ENCODE measurements at regions not wholly inside any gene's neighbourhood (a gene's known extent, or its start where the extent isn't known, plus 50 kb on each side); places are given as distances from the start of the nearest gene placed in this dataset.

DNA sequence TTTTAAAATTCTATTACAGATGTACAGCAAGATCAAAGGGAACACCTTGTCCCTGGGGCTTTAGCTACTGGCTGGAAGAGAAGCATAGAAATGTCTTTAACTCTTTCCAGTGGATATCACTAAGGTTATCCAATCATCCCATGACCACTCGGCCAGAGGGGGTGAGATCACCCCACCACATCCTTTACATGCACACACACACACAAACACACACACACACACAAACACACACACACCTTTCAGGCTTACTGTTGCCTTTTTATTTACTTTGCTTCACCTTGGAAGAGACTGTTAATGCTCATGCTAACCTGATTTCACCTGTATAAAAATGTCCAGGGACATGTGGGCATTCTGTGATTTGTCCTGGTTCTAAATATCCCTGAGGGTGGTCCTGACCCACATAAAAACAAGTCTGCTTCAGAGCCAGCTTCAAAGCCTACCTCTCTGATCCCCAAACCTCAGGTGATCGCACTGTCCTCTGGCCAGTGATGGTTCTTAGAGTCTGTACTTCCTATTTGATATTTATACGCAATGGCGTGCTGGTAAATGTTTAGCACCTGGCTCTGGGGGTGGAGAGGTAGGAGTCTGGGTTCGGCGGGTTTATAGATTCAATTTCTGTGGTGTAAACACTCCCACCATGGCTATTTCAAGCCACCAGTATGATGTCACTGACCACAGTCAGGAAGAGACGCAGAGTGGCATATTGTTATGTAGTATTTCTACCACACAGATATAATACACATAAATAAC, 166.1 kb upstream of the EEA1 start (continued):
- TF ChIP-seq, protein P1, sequence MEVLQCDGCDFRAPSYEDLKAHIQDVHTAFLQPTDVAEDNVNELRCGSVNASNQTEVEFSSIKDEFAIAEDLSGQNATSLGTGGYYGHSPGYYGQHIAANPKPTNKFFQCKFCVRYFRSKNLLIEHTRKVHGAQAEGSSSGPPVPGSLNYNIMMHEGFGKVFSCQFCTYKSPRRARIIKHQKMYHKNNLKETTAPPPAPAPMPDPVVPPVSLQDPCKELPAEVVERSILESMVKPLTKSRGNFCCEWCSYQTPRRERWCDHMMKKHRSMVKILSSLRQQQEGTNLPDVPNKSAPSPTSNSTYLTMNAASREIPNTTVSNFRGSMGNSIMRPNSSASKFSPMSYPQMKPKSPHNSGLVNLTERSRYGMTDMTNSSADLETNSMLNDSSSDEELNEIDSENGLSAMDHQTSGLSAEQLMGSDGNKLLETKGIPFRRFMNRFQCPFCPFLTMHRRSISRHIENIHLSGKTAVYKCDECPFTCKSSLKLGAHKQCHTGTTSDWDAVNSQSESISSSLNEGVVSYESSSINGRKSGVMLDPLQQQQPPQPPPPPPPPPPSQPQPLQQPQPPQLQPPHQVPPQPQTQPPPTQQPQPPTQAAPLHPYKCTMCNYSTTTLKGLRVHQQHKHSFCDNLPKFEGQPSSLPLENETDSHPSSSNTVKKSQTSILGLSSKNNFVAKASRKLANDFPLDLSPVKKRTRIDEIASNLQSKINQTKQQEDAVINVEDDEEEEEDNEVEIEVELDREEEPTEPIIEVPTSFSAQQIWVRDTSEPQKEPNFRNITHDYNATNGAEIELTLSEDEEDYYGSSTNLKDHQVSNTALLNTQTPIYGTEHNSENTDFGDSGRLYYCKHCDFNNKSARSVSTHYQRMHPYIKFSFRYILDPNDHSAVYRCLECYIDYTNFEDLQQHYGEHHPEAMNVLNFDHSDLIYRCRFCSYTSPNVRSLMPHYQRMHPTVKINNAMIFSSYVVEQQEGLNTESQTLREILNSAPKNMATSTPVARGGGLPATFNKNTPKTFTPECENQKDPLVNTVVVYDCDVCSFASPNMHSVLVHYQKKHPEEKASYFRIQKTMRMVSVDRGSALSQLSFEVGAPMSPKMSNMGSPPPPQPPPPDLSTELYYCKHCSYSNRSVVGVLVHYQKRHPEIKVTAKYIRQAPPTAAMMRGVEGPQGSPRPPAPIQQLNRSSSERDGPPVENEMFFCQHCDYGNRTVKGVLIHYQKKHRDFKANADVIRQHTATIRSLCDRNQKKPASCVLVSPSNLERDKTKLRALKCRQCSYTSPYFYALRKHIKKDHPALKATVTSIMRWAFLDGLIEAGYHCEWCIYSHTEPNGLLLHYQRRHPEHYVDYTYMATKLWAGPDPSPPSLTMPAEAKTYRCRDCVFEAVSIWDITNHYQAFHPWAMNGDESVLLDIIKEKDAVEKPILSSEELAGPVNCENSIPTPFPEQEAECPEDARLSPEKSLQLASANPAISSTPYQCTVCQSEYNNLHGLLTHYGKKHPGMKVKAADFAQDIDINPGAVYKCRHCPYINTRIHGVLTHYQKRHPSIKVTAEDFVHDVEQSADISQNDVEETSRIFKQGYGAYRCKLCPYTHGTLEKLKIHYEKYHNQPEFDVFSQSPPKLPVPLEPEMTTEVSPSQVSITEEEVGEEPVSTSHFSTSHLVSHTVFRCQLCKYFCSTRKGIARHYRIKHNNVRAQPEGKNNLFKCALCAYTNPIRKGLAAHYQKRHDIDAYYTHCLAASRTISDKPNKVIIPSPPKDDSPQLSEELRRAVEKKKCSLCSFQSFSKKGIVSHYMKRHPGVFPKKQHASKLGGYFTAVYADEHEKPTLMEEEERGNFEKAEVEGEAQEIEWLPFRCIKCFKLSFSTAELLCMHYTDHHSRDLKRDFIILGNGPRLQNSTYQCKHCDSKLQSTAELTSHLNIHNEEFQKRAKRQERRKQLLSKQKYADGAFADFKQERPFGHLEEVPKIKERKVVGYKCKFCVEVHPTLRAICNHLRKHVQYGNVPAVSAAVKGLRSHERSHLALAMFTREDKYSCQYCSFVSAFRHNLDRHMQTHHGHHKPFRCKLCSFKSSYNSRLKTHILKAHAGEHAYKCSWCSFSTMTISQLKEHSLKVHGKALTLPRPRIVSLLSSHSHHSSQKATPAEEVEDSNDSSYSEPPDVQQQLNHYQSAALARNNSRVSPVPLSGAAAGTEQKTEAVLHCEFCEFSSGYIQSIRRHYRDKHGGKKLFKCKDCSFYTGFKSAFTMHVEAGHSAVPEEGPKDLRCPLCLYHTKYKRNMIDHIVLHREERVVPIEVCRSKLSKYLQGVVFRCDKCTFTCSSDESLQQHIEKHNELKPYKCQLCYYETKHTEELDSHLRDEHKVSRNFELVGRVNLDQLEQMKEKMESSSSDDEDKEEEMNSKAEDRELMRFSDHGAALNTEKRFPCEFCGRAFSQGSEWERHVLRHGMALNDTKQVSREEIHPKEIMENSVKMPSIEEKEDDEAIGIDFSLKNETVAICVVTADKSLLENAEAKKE (CRISPR knock-in tag; IDR thresholded peaks at IDR 0.05): no peak
- TF ChIP-seq STAT1 (IDR thresholded peaks at IDR 0.05; ENCODE audit: unreplicated experiment) (no peak), CREB1 (CRISPR knock-in tag; IDR thresholded peaks at IDR 0.05; ENCODE audit: low read depth) (no peak), ZNF114 (CRISPR knock-in tag; IDR thresholded peaks at IDR 0.05) (no peak)

DNA sequence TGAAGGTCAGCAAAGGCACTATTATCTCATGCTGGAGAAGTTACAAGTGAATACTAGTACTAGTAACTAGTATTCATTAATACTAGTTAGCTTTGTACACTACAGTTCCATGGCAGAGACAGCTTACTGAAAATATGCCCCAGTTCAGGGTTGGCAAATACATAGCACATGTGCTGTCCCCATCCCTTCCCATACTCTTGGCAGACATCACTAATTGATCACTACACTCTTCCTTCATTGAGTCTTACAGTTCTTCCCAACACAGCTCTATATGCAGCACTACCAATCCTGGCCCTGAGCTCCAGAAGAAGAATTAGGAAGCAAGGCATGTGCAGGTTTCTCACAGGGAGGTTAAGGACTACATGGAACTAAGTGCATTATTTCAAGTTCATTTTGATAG, 168.3 kb upstream of the EEA1 start:
- Mint-ChIP-seq H3K36me3 (ENCODE audit: low read depth) (no peaks in the 10 kb centered on the region), H3K9me3 (no peaks in the 10 kb centered on the region), H3K4me1 (no peaks in the 10 kb centered on the region), H3K4me3 (no peak overlapping the region), H3K27ac (no peak overlapping the region), H3K27me3 (ENCODE audit: insufficient read depth, low read depth, poor library complexity) (no peaks in the 10 kb centered on the region)
- ATAC-seq (no peak), DNase-seq (ENCODE audit: low spot score) (no peak)
- Histone ChIP-seq H4K20me1 (replicated peaks; ENCODE audit: insufficient read depth) (no peaks in the 10 kb centered on the region), H3K4me1 (ENCODE audit: insufficient read depth) (no peaks in the 10 kb centered on the region), H3K79me2 (replicated peaks; ENCODE audit: insufficient read depth) (no peaks in the 10 kb centered on the region), H3K27ac (ENCODE audit: low read depth) (no peak overlapping the region), H3F3A (replicated peaks; ENCODE audit: low read depth) (no peaks in the 10 kb centered on the region), H2AFZ (peak overlapping the region; percentile 56; the same call in 1 of the 2 replicates), H3K9me2 (ENCODE audit: insufficient read depth) (peaks cover 10% of the 10 kb centered on the region), H3K4me2 (no peak overlapping the region), H3K27me3 (ENCODE audit: insufficient read depth) (no peaks in the 10 kb centered on the region), H3K36me3 (ENCODE audit: insufficient read depth) (no peaks in the 10 kb centered on the region), H3K4me3 (no peak overlapping the region)
- TF ChIP-seq, protein P2, sequence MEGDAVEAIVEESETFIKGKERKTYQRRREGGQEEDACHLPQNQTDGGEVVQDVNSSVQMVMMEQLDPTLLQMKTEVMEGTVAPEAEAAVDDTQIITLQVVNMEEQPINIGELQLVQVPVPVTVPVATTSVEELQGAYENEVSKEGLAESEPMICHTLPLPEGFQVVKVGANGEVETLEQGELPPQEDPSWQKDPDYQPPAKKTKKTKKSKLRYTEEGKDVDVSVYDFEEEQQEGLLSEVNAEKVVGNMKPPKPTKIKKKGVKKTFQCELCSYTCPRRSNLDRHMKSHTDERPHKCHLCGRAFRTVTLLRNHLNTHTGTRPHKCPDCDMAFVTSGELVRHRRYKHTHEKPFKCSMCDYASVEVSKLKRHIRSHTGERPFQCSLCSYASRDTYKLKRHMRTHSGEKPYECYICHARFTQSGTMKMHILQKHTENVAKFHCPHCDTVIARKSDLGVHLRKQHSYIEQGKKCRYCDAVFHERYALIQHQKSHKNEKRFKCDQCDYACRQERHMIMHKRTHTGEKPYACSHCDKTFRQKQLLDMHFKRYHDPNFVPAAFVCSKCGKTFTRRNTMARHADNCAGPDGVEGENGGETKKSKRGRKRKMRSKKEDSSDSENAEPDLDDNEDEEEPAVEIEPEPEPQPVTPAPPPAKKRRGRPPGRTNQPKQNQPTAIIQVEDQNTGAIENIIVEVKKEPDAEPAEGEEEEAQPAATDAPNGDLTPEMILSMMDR (conservative IDR thresholded peaks at IDR 0.05; ENCODE audit: low read depth in 2 of 2): no peak
- TF ChIP-seq ZNF331 (CRISPR knock-in tag; IDR thresholded peaks at IDR 0.05; ENCODE audit: low read depth) (no peak), EZH2 (IDR thresholded peaks at IDR 0.05; ENCODE audit: low read depth, unreplicated experiment) (no peak)
- TF ChIP-seq, protein P1 (CRISPR knock-in tag; IDR thresholded peaks at IDR 0.05): no peak
